Hypothalamus (tissue), 51 donors: ENCODE measurements at regions not wholly inside any gene's neighbourhood (a gene's known extent, or its start where the extent isn't known, plus 50 kb on each side); places are given as distances from the start of the nearest gene placed in this dataset.
A peak's percentile ranks its signal among the peaks of the same experiment; 100 is the strongest.

Experiments used
- DNase-seq, 51 donors: peaks; one replicate each; lab custom pipeline; 2025; lab: John Stamatoyannopoulos, UW

DNA sequence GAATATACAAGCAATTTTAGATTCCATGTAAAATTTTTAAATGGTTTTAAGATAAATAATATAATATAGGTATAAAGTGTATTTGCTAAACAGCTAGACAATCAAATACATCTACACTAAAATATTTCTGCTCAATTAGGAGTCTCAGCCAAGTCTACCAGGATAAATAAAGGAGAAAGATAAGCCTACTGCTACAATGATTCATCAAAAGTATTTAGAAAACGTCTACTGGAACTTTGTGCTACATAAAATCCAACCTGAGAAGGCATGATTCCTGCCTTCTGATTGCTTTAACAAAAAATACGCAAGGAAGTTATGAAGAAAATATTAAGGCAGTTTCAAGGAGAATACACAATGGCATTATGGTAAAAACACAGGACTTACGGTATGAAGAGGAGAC is 570.6 kb downstream of the EFNA5 start:
- no peak for DNase-seq

DNA sequence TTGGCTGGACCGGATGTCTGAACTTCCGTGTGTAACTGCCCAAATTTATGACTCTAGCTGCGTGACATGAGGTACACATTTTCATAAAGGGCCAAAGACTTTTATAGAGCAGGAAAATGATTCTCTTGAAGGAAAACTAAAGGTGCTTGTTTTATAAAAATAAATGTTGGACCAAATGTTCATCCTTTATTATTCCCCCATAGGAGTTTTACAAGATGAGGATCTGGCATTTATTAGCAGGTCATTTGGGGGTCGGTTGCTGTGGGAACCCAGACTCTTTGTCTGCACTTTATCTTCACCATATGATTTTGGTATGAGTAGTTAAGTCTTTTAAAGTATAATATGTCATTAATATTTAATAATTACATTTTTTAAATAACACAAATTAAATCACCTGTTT is 571.2 kb downstream of the EFNA5 start:
- DNase-seq: no peak

DNA sequence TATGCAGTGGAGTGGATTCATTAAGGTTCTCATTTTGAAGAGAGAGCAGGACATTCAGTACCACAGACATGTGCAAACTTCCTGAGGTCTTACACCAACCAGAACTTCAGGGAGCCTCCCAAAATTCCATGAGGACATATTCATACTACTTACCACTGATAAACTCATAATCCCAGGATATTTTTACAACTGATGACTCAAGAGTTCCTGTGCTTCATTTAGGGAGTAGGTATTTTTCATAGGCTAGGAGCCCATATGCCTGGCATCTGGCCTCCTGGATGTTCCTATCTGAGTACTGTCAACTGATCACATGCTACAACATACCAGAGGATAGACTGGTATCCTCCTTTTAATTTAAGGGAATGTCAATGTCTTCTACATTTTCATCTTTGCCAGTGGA is 578.0 kb downstream of the EFNA5 start:
- no peak for DNase-seq

DNA sequence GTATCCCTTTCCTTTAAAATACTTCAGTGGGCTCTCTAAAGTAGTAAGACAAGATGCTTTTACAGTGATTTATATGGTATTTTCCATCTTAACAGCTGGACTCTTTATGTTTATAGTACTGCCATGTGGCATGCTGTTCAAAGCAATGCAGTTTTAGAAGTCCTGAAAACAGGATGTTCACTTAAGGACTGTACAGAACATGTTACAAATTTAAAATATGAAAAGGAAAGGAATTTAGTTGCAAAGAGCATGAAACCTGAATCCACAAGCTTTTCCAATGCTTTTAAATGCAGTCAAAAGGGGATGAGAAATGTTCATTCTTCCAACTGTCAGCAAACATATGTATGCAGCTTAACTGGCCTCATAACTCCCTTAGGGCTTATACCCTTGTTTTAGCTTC is 580.2 kb downstream of the EFNA5 start:
- DNase-seq: no peak

DNA sequence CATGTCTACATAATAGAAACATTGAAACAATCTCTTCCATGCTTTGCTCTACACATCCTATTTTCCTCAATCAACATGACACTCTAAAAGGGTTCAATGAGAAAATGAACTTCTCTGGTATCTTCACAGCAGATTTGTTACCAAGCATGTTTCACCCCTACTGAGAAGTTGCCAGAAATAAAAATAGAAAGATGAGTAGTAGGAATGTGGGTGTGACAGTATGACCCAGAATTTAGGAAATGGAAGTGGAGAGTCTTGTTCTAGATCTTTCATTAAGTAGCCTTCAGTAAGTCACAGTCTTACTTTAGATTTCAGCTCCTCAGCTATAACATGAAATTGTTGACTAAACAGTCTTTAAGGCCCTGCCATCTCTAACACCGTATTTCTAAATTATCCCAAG is 581.8 kb downstream of the EFNA5 start:
- no peak for DNase-seq

DNA sequence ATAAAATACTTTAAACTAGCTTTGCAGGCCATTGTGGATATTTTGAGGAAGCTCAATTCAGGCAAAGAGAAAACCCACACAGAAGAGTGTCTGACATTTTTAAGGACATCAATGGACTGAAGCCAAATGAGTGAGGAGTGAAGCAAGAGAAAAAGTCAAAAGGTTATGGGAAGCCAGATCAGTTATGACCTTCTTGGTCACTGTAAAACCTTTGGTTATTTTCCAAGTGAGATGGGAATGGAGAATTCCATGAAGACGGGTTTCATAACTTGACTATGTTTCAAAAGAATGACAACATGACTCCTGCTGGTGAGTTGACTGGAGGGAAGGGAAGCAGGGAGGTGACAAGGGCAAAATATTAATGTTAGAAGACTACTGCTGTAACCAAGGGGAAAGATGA is 585.2 kb downstream of the EFNA5 start:
- no peak for DNase-seq

DNA sequence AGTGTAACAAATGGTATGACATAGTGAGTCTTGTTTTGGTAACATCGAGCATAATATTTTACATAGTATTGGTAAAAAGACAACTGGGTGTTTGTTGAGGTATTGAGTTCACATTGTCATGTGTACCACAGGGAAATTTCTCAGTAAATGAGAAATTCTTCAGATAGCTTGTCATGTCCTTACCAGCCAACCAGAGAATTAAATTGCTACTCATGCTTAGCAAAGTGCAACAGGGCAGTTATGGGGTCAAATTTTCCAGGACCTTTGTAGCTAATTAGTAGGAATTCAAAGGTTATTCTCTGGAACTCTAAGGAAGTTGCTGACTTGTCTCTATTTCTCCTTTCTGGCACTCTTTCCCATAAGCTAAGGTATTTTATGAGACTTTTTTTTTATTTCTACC is 595.7 kb downstream of the EFNA5 start:
- no peak for DNase-seq

DNA sequence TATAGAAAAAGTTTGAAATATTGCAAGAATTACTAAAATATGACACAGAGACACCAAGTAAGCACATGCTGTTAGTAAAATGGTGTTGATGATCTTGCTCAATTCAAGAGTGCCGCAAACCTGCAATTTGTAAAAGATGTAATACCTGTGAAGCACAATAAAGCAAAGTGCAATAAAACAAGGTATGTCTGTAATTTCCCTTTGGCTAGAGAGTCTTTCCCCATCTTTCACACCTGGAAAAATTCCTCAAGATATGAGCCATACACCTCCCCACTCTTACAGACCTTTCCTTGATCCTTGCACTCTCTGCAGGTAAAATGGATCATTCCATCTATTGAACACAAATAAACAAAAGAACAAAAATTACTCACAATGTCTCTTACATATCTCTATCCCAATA is 597.8 kb downstream of the EFNA5 start:
- DNase-seq: no peak

DNA sequence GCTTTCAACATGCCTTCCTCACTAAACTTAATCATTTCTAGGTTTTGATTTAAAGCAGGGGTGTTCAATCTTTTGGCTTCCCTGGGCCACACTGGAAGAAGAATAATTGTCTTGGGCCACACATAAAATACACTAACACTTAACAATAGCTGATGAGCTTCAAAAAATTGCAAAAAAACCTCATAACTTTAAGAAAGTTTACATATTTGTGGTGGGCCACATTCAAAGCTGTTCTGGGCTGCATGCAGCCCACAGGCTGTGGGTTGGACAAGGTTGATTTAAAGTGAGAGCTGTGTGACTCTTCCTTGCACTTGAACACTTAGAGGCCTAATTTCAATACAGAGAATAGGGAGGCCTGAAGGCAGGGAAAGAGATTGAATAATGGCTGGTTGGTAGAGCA is 598.3 kb downstream of the EFNA5 start:
- no peak for DNase-seq

DNA sequence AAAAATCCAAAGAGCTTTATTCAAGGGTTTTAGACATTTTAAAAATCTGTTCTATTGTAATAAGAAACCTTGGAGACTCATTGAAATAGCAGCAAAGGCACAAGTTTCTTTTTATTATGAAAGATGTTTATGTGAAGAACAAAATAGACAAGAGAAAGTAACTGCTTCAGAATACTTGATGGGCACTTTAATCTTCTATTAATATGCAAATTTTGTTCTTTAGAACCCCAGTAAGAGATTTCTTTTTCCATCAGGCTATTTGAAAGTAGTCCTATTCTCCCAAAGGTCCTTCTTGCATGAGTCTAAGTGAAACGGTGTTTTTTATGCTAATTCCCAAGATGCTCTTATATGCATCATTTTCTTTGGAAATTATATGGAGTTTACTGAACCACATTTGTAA is 602.0 kb downstream of the EFNA5 start:
- DNase-seq: no peak

DNA sequence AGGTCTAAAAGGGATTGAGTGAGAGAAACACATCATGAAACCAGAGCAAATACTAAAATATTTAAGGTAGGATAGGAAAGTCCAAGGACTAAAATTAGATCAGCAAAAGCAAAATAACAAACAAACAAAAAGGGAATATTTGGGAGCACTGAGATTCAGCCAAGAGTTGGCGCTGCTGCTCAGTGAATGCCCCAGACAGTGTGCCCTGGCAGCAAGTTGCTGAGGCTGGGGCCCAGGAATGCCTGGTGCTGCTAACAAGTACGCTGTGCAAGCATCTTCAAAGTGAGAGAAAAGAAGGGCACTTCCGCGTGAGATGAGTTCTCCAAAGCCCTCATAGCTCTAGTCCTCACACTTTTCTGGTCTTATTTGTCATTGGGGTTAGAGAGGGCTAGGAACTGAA is 603.3 kb downstream of the EFNA5 start:
- peak in 46 of 51 donors; percentile 0 to 76 (median 24) for DNase-seq

DNA sequence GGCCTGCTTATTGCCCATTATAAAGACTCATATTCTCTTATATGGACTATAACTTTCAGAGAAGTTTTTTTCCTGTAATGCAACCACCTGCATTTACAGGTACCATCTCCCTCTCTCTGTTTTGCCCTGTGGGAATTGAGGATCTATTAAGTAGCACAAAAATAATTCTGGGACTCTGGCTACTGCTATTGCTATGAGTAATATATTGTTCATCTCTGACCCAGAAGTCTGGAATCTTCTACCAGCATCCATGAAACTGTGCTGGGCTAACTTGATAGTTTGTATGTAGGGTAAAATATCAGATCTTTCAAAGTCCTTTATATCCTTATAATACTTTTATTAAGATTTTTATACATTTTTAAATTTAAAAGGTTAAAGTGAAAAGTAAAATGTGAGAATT is 607.2 kb downstream of the EFNA5 start:
- no peak for DNase-seq

DNA sequence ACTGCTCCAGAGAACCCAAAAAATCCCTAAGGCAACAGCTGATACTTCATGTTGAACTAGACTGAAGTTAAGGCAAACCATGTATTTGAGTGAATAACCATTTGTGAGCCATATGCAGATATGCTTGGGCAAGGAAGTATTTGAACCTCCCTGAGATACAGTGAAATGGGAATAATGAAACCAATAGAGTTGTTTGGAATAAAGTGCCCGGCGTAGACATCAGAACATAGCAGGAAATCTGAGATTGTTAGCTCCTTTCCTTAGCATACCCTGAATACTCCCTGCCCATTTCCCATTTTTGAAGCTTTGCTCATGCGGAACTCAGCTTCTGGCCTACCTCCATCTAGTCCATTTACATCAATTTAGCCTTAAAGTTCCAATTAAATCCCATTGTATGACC is 611.9 kb downstream of the EFNA5 start:
- no peak for DNase-seq

DNA sequence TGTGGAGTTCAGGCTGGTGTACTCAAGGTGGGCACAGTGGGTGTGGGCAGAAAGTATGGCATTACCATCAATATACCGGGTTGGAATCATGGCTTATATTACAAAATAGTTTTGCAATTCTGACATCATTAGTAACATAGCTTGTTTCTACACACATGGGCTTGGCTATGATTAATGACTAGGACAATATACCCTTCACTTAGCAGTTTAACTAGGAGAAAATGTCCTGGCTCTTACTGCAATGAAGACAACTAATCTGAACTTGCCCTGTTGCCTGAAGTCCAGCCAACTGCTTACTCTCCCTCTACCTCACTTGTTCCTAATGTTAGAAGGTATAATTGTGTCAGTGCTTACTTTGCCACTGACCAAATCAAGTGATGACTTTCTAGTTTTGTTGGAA is 612.5 kb downstream of the EFNA5 start:
- no peak for DNase-seq

DNA sequence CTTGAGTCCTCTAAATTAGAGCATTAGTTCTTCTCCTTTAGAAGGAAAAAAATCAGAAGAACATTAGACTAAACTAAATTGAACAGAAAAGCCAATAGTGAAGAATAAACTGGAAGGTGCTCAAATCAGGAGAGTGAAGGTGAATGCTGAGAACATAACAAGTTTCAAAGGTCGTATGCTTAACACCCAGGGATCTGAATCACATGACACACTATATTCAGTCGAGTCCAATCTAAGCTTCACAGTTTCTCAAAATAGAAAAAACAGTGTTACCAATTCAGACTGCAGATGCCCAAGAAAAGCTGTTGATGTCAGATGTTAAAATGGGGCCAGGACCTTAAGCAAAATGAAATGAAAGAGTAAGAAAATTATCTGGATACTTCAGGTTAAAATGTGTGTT is 614.5 kb downstream of the EFNA5 start:
- no peak for DNase-seq

DNA sequence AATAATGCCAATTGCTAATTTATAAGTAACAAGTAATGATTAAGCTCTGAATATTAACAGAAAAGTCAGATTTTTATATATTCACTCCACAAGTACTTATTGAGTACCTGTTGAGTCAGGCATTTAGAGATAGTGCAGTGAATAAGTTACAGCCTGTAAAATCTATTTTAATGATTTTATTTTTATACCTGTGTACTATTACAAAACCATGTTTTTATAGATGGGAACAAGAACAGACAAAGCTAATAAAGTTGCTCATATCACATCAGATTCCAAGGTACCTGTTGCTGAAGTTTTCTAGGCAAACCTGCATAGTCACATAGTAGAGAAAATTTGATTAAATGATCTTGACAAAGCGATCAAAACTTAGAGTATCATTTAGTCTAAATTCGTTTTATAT is 623.7 kb downstream of the EFNA5 start:
- DNase-seq: no peak

DNA sequence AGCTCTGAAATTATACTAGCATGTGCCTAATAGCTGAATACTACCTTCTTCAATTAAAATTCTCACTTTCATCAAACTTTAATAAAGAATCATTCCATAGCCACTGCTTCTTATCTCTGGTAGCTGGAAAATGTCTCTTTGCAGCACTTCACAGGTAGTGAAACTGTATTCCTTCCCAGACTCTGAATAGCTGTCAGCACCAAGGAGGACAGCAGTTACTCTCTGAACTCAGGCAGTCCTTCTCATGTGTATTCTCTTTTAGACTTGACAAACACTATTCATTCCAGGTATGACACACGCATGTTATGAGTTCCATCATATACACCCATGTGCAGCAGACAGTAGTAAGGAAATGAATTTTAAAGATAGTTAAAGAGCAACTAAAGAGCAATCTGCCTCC is 627.1 kb downstream of the EFNA5 start:
- no peak for DNase-seq

DNA sequence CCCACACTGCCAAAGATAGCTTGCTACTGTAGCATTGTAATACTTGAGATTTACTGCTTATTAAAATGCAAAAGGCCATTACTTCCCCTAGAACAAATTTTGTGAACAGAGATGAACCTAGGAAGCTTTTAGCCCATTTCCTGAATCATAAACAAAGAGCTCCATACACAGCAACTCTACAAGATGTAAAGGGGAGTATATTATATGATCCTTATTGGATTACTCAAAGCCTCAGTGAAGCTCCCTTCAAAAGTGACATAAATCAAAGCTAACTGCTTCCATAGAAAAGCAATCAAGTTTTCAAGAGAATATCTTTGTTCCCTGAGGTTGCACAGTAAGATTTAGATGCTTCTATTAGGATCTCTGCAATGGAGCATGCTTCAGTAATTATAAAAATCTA is 629.8 kb downstream of the EFNA5 start:
- DNase-seq: no peak

DNA sequence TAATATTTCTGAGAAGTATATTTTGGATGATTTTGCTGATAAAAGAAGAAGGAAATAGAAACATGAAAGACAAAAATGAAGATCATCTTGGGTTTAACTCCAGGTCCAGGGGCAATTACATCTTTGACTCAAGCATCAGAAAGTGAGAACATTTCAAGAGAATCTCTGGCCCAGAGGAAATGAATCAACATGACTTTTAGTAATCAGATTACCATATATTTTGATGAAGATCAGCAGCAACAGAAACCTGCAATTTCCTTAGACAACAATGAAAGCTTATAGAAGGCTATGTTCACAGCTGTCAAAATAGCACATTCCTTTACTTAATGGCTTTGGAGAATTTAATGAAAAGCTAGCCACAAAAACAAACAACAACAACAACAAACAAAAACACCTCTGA is 638.1 kb downstream of the EFNA5 start:
- DNase-seq: no peak

DNA sequence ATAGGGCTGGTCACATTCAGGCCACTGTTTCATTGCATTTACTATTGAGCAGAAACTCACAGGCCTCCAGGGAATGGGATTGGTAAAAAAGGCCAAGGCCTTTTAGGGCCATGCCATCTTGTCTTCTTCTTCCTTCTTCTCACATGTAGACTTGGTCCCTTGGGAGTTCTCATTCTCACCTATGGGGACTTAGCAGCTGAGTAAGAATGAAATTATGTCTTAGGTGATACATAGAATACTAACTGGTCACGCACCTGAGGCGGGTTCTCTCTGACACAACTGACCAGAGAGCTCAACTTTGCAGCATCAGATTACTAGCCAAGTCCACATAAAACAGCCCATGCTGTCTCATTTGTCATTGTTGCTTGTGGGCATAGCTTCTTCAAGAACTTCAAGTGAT is 641.8 kb downstream of the EFNA5 start:
- no peak for DNase-seq

DNA sequence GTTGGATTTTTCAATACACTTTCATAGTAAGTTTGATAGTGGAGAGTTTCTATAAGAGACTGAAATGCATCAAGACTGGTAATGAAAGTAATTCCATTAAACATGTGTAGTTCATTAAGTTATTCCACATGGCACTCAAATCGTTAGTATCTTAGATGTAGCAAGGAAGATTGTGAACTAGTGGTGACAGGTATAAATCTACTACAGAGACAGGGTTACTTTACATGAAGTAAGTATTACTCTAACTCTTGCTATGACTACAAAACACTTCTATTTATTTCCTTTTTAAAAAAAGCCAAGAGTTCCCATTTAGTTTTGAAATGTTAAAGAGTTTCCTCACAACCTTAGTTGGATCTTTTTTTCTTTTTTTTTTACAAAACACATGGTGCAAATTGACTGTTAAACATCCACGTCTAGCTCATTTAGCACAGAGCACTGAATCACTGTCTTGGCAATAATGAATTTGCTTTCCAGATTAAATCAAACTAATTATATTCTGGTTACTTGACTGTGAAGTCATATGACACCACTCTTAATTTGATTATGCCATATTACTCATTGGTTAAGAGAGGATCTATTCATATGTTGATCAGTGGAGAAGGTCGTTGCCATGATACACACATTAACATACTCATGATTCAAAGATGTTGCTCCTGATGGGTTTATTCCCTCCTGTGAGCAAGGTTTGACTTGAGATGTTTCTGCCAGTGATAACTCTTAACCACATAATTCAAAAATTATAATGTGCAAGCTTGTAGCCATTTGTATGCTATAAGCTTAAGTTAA is 644.8 kb downstream of the EFNA5 start:
- DNase-seq: no peak

DNA sequence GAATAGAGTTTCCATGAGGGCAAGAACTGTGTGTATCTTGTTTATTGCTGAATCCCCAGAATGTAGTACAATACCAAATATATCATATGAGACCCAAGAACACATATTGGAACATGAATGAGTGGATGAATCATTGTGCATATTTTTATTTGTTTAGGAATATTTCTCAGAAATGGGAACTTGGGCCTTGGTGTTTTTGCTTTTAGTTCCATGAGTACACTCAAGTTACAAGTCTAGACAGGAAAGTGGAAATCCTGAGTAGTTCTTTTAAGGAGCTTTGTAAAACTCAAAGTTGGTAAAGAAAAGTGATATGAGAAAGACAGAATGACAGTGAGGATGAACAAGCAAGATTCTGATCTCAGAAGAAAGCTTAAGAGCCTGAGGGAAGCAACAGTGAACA is 647.0 kb downstream of the EFNA5 start:
- DNase-seq: no peak

DNA sequence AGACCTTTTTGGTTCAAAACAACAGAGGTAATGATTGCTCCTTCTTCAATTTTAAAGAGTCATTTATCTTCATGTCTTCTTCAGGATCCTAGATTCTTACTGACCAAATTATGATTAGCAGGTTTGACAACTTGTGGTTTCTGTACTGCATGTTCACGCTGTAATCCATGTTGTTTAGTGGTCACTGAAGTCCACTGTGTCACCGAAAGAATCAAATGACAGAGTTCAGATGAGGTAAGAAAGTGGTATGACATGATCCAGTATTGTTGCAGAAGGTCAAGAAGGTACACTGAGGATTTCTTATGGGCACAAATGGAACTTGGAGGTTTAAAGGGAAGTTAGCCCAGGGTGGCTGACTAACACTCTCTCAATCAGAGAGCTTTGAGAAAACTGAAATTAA is 649.2 kb downstream of the EFNA5 start:
- DNase-seq: no peak
